Neural progenitor cell (in vitro differentiated cells): ENCODE measurements at regions not wholly inside any gene's neighbourhood (a gene's known extent, or its start where the extent isn't known, plus 50 kb on each side); places are given as distances from the start of the nearest gene placed in this dataset.

ENCODE experiments used
- EZH2 ChIP-seq: fragments of 200-600 bp; sonication (generic); IDR thresholded peaks from 2 replicates; pipeline ENCODE4 v1.6.1; 2017; ENCODE audit warnings: antibody characterized with exemption, mild to moderate bottlenecking, moderate library complexity
- EZH2phosphoT487 ChIP-seq: fragments of 200-600 bp; sonication (generic); IDR thresholded peaks from 2 replicates; pipeline ENCODE4 v1.6.1; 2017; ENCODE audit warnings: antibody characterized with exemption
- TF ChIP-seq, protein P1 (sequence below): fragments of 200-600 bp; sonication (generic); IDR thresholded peaks from 2 replicates; pipeline ENCODE4 v1.5.1; 2017; ENCODE audit warnings: antibody characterized with exemption, mild to moderate bottlenecking

DNA sequence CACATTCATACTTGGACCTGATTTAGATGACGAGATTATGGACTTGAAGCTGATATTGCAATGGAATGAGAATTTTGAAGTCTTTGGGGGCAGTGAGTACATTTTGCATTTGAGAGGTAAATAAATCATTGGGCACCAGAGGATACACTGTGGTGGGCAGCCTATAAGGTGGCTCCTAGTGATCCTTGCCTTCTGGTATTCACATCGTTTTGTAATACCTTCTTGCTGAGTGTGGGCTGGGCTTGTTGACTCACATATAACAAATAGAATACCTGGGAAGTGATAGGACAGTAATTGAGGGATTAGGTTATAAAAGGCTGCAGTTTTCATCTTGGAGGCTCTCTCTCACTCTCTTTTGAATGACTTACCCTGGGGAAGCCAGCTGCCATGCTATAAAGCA is 605.5 kb upstream of the KCNMB2 start:
- TF ChIP-seq, protein P1, sequence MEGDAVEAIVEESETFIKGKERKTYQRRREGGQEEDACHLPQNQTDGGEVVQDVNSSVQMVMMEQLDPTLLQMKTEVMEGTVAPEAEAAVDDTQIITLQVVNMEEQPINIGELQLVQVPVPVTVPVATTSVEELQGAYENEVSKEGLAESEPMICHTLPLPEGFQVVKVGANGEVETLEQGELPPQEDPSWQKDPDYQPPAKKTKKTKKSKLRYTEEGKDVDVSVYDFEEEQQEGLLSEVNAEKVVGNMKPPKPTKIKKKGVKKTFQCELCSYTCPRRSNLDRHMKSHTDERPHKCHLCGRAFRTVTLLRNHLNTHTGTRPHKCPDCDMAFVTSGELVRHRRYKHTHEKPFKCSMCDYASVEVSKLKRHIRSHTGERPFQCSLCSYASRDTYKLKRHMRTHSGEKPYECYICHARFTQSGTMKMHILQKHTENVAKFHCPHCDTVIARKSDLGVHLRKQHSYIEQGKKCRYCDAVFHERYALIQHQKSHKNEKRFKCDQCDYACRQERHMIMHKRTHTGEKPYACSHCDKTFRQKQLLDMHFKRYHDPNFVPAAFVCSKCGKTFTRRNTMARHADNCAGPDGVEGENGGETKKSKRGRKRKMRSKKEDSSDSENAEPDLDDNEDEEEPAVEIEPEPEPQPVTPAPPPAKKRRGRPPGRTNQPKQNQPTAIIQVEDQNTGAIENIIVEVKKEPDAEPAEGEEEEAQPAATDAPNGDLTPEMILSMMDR: no peak
- TF ChIP-seq EZH2 (no peak), EZH2phosphoT487 (no peak)
